Small intestine (tissue), 7 donors: ENCODE measurements at regions not wholly inside any gene's neighbourhood (a gene's known extent, or its start where the extent isn't known, plus 50 kb on each side); places are given as distances from the start of the nearest gene placed in this dataset.

Experiments
- DNase-seq, 2 donors: peaks; one replicate each; pipeline versions ENCODE4 v3.0.0 to v3.0.0-alpha.2; 2013
- FAIRE-seq: peaks from 2 replicates; lab custom pipeline; 2012; peaks lifted over from hg19 to GRCh38; lab: Jason Lieb, UNC
- H3K27ac ChIP-seq, 3 donors: one replicate each; pipeline ENCODE4 v1.5.1; 2013; ENCODE audit warnings: low read length in 2 of 3, mild to moderate bottlenecking in 2 of 3, control low read depth in 1 of 3, inconsistent platforms in 1 of 3, low read depth in 1 of 3, moderate library complexity in 1 of 3
- H3K27me3 ChIP-seq, 3 donors: one replicate each; pipeline ENCODE4 v1.6.1; 2013; ENCODE audit warnings: low read length in 3 of 3, inconsistent platforms in 1 of 3; ENCODE audit not compliant: control insufficient read depth in 3 of 3, insufficient read depth in 3 of 3
- H3K36me3 ChIP-seq, 3 donors: one replicate each; pipeline ENCODE4 v1.6.1; 2013; ENCODE audit warnings: low read length in 3 of 3, inconsistent platforms in 1 of 3, low read depth in 1 of 3, mild to moderate bottlenecking in 1 of 3, moderate library complexity in 1 of 3; ENCODE audit not compliant: control insufficient read depth in 3 of 3, insufficient read depth in 2 of 3
- H3K4me1 ChIP-seq, 3 donors: one replicate each; pipeline ENCODE4 v1.6.1; 2013; ENCODE audit warnings: low read length in 2 of 3, inconsistent platforms in 1 of 3, low read depth in 1 of 3, mild to moderate bottlenecking in 1 of 3, moderate library complexity in 1 of 3; ENCODE audit not compliant: control insufficient read depth in 3 of 3, insufficient read depth in 2 of 3
- H3K4me3 ChIP-seq, 3 donors: one replicate each; pipeline ENCODE4 v1.5.1; 2013; ENCODE audit warnings: low read length in 3 of 3, control low read depth in 1 of 3, inconsistent platforms in 1 of 3, low read depth in 1 of 3, mild to moderate bottlenecking in 1 of 3, moderate library complexity in 1 of 3
- H3K9me3 ChIP-seq, 2 donors: one replicate each; pipeline ENCODE4 v1.6.1; 2013; ENCODE audit warnings: low read depth in 1 of 2, low read length in 1 of 2; ENCODE audit not compliant: control insufficient read depth in 2 of 2, insufficient read depth in 1 of 2
- WGBS, 3 donors: extraction: QIAGEN DNeasy Blood & Tissue Kit; methylation state at CpG; one replicate each; pipeline ENCODE4 v1.1.7; 2013; 5-methylcytosine and 5-hydroxymethylcytosine counted together
- donor health status: healthy with polysubstance abuse.
- donor health status: control.
- donor health status: control.
- donor health status: Bipolar disorder and iron deficiency.
- donor health status: healthy.

DNA sequence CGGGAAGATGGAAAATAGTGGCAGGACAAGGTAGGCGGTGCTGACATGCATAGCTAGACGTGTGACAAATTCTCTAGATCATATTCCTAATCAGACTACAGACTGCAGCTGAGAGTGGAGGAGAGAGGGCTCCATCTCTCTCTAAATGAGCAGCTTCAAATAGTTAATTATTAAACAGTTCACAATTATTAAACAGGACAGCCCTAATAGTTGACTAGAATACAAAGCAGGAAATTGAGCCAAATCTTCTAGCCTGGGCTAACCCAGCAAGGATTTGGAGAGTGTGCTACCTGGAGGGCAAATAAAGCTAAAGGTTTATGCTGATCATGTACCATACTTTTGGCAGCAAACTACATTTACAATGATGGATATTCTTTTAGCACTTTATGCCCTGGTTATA lies 54.4 kb upstream of the CWC22 start:
- no peak for FAIRE-seq
- WGBS, 3 donors: 76 to 82% (median 77%) methylated on average over 3 of the region's 3 CpGs

DNA sequence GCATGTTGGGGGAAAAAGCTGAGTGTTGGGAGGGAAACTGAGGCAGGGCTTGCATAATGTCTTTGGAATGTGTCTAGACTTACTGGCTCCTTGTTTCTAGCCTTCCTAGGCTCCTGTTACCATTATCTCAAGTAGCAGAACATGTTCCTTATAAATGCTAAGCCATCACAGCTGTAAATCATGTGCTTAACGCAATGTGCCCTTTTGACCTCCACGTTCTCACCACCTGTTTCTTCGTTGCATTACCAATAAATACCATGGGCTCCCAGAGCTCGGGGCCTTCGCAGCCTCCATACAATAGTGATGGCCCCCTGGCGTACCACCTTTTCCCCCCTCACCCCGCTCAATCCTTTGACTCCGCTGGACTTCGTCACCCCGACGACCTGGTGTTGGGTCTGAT lies 54.0 kb upstream of the CWC22 start:
- Histone ChIP-seq H3K4me3 (no peak overlapping the region), H3K4me1 (no peaks in the 10 kb centered on the region), H3K36me3 (no peaks in the 10 kb centered on the region), H3K27me3 (no peaks in the 10 kb centered on the region), H3K27ac (no peak overlapping the region), H3K9me3 (no peaks in the 10 kb centered on the region)
- FAIRE-seq (no peak), DNase-seq (peak; percentile 2 to 23)
- 59 to 67% (median 66%) methylated on average over 11 of the region's 11 CpGs for WGBS, 3 donors

More for the DNA sequence above, 54.4 kb upstream of the CWC22 start:
- Histone ChIP-seq H3K27me3 (no peaks in the 10 kb centered on the region), H3K4me1 (no peaks in the 10 kb centered on the region), H3K4me3 (no peak overlapping the region), H3K9me3 (no peaks in the 10 kb centered on the region), H3K27ac (no peak overlapping the region), H3K36me3 (no peaks in the 10 kb centered on the region)
- DNase-seq: no peak

DNA sequence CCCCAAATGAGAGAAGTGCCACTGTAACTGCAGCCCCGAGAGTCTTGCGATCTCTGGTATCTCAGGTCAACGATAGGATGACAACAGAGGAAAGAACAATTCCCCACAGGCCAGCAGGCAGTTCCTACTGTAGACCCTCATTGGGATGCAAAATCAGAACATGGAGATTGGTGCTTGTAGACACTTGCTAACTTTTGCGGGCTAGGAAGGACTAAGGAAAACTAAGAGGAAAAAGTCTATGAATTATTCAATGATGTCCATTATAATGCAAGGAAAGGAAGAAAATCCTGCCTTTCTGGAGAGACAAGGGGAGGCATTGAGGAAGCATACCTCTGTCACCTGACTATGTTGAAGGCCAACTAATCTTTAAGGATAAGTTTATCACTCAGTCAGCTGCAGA lies 51.9 kb upstream of the CWC22 start:
- Histone ChIP-seq H3K4me1 (no peaks in the 10 kb centered on the region), H3K27ac (no peak overlapping the region), H3K27me3 (no peaks in the 10 kb centered on the region), H3K4me3 (no peak overlapping the region), H3K9me3 (no peaks in the 10 kb centered on the region), H3K36me3 (no peaks in the 10 kb centered on the region)
- WGBS, 3 donors: 84 to 87% (median 85%) methylated on average over 4 of the region's 4 CpGs
- no peak for DNase-seq
- no peak for FAIRE-seq

DNA sequence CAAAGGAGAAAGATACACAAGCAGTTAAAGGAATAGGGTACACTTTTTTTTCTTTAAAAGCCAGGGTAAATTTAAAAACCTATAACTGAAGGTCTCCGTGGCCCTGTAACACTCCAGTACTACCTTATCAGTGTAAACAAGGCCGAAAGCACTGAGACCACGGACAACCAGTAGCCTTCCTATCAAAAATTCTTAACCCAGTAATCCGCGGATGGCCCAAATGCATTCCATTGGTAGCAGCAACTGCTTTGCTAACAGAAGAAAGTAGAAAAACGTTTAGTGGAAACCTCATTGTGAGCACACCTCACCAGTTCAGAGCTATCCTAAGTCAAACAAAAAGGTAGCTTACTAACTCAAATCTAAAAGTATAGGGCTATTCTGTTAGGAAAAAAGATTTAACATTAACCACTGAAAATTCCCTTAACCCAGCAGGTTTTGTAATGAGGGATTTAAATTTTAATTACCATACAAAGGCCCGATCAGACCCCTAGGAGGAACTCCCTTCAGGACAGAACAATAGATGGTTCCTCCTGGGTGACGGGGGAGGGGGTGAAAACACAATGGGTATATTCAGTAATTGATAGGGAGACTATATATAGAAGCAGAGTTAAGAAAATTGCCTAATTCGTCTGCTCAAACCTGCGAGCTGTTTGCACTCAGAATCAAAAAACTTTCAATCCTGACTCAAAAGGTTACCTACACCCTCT lies 50.8 kb upstream of the CWC22 start:
- no peak for FAIRE-seq

More for the DNA sequence above, 50.8 kb upstream of the CWC22 start:
- 63 to 76% (median 67%) methylated on average over 10 of the region's 10 CpGs for WGBS, 3 donors
- Histone ChIP-seq H3K4me1 (no peaks in the 10 kb centered on the region), H3K36me3 (no peaks in the 10 kb centered on the region), H3K9me3 (no peaks in the 10 kb centered on the region), H3K27ac (no peak overlapping the region), H3K4me3 (no peak overlapping the region), H3K27me3 (no peaks in the 10 kb centered on the region)
- DNase-seq: no peak
